Neural progenitor cell (in vitro differentiated cells): ENCODE measurements at regions not wholly inside any gene's neighbourhood (a gene's known extent, or its start where the extent isn't known, plus 50 kb on each side); places are given as distances from the start of the nearest gene placed in this dataset.

ENCODE experiments used
- DNase-seq: peaks from one replicate; pipeline ENCODE4 v3.0.0-alpha.2; 2016; ENCODE audit warnings: low spot score
- H2AFZ ChIP-seq: fragments of 200-600 bp; sonication (generic); replicated peaks from 2 replicates; pipeline ENCODE4 v1.6.1; 2016; ENCODE audit warnings: antibody characterized with exemption
- H3F3A ChIP-seq: fragments of 200-600 bp; sonication (generic); 2 replicates; pipeline ENCODE4 v1.6.1; 2016; ENCODE audit warnings: antibody characterized with exemption, low read depth
- H3K27ac ChIP-seq: fragments of 200-600 bp; sonication (generic); 2 replicates; pipeline ENCODE4 v1.5.1; 2016; ENCODE audit warnings: mild to moderate bottlenecking
- H3K27me3 ChIP-seq: fragments of 200-600 bp; sonication (generic); 2 replicates; pipeline ENCODE4 v1.6.1; 2016; ENCODE audit warnings: mild to moderate bottlenecking, moderate library complexity
- H3K36me3 ChIP-seq: fragments of 200-600 bp; sonication (generic); 2 replicates; pipeline ENCODE4 v1.5.1; 2016
- H3K4me1 ChIP-seq: fragments of 200-600 bp; sonication (generic); 2 replicates; pipeline ENCODE4 v1.6.1; 2016; ENCODE audit warnings: mixed run types
- H3K4me2 ChIP-seq: fragments of 200-600 bp; sonication (generic); 2 replicates; pipeline ENCODE4 v1.6.1; 2016
- H3K4me3 ChIP-seq: fragments of 200-600 bp; sonication (generic); 2 replicates; pipeline ENCODE4 v1.5.1; 2016
- H3K79me2 ChIP-seq: fragments of 200-600 bp; sonication (generic); 2 replicates; pipeline ENCODE4 v1.6.1; 2016; ENCODE audit warnings: low read depth
- H3K9ac ChIP-seq: fragments of 200-600 bp; sonication (generic); 2 replicates; pipeline ENCODE4 v1.6.1; 2016
- H3K9me3 ChIP-seq: fragments of 200-600 bp; sonication (generic); 2 replicates; pipeline ENCODE4 v1.5.1; 2016; ENCODE audit warnings: low read depth
- H4K20me1 ChIP-seq: fragments of 200-600 bp; sonication (generic); 2 replicates; pipeline ENCODE4 v1.6.1; 2016; ENCODE audit warnings: low read depth
- H3K27ac Mint-ChIP-seq: 3 replicates; pipeline ENCODE4 v1.8.0; 2021; ENCODE audit warnings: mixed read lengths
- H3K27me3 Mint-ChIP-seq: 2 replicates; pipeline ENCODE4 v1.8.0; 2022; ENCODE audit warnings: low read depth, mild to moderate bottlenecking, inconsistent platforms, moderate library complexity, mixed read lengths; ENCODE audit not compliant: insufficient read depth
- H3K36me3 Mint-ChIP-seq: 3 replicates; pipeline ENCODE4 v1.8.0; 2021; ENCODE audit warnings: mixed read lengths
- H3K4me1 Mint-ChIP-seq: 3 replicates; pipeline ENCODE4 v1.8.0; 2021; ENCODE audit warnings: mixed read lengths
- H3K4me3 Mint-ChIP-seq: 3 replicates; pipeline ENCODE4 v1.8.0; 2021; ENCODE audit warnings: mild to moderate bottlenecking, moderate library complexity, mixed read lengths
- H3K9me3 Mint-ChIP-seq: 3 replicates; pipeline ENCODE4 v1.8.0; 2020; ENCODE audit warnings: mixed read lengths
- CTCF ChIP-seq: fragments of 200-600 bp; sonication (generic); IDR thresholded peaks from 2 replicates; pipeline ENCODE4 v1.5.1; 2017; ENCODE audit warnings: antibody characterized with exemption, mild to moderate bottlenecking
- EZH2 ChIP-seq: fragments of 200-600 bp; sonication (generic); IDR thresholded peaks from 2 replicates; pipeline ENCODE4 v1.6.1; 2017; ENCODE audit warnings: antibody characterized with exemption, mild to moderate bottlenecking, moderate library complexity
- EZH2phosphoT487 ChIP-seq: fragments of 200-600 bp; sonication (generic); IDR thresholded peaks from 2 replicates; pipeline ENCODE4 v1.6.1; 2017; ENCODE audit warnings: antibody characterized with exemption

- Histone ChIP-seq H3K27me3 (no peaks in the 10 kb centered on the region), H3K4me2 (no peak overlapping the region), H3K9ac (no peak overlapping the region), H2AFZ (no peak overlapping the region), H3F3A (no peaks in the 10 kb centered on the region), H3K4me3 (no peak overlapping the region), H3K9me3 (no peaks in the 10 kb centered on the region), H3K27ac (no peak overlapping the region), H4K20me1 (no peaks in the 10 kb centered on the region), H3K79me2 (no peaks in the 10 kb centered on the region), H3K36me3 (no peaks in the 10 kb centered on the region), H3K4me1 (peaks cover 18% of the 10 kb centered on the region)
- Mint-ChIP-seq H3K27me3 (no peaks in the 10 kb centered on the region), H3K4me1 (peaks cover 10% of the 10 kb centered on the region), H3K36me3 (no peaks in the 10 kb centered on the region), H3K4me3 (no peak overlapping the region), H3K27ac (no peak overlapping the region), H3K9me3 (peaks cover 8% of the 10 kb centered on the region)
- TF ChIP-seq EZH2 (no peak), CTCF (no peak)
- DNase-seq = no peak
Measured at GRCh38 chr5:129395247-129395646, 64.9 kb upstream of the ADAMTS19 start.

DNA sequence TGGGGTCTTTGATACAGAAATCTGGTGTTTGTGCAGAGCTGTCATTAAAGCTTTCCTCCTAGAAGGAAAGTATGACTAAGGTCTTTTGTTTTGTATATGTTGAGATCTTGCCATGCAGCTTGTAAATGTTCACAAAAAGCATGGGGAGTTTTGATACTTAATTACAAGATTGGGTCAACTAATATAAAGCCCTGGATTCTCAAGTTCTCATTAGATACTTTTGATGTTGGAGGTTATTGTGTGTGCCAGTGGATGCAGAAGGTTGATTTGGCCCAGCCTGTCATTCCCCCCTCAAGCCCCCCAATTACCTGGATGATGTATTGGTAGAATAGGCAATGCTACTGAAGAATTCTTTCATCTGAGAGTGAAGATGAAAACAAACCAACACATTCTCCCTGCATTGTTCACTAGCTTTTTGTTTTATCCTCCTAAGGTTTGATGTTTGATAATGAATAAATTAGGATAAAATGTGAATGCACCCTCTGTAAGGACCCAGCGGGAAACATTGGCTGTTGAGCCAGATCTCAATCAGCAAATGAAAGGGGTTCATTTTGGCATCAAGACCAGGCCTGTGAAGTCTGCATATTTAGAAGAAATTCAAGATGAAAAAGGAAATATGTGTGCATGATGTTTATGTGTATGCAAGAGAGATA is 61.9 kb upstream of the ADAMTS19 start:
- Histone ChIP-seq H2AFZ (no peak overlapping the region), H3K4me1 (peaks cover 18% of the 10 kb centered on the region), H3K79me2 (no peaks in the 10 kb centered on the region), H3K27ac (no peak overlapping the region), H4K20me1 (no peaks in the 10 kb centered on the region), H3K36me3 (no peaks in the 10 kb centered on the region), H3K4me3 (no peak overlapping the region), H3F3A (no peaks in the 10 kb centered on the region), H3K27me3 (no peaks in the 10 kb centered on the region), H3K9ac (no peak overlapping the region), H3K4me2 (no peak overlapping the region), H3K9me3 (no peaks in the 10 kb centered on the region)
- Mint-ChIP-seq H3K9me3 (peaks cover 8% of the 10 kb centered on the region), H3K27me3 (no peaks in the 10 kb centered on the region), H3K4me1 (peaks cover 10% of the 10 kb centered on the region), H3K36me3 (no peaks in the 10 kb centered on the region), H3K27ac (peak overlapping the region; percentile 58), H3K4me3 (no peak overlapping the region)
- no peak for DNase-seq
- no peak for TF ChIP-seq EZH2phosphoT487
- TF ChIP-seq CTCF = no peak
- TF ChIP-seq EZH2 = no peak

DNA sequence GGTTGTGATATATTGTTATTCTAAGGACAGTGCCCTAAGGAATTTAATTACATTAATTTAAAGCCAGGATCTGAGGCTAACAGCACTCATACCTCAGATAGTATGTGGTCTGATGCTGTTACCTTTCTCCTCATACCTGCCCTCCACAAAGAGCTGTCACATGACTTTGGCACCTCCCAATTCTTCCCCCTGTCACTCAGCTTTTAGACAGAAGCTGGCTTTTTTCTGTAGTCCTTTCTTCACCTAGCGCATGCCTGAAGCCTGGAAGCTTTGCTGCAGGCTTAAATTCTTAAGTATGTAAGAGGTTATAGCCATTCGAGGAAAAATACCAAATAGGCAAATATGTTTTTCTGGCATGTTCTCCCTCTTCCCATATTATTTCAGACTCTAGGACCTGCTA is 61.0 kb upstream of the ADAMTS19 start:
- no peak for DNase-seq
- Histone ChIP-seq H3K36me3 (no peaks in the 10 kb centered on the region), H3K9ac (no peak overlapping the region), H3K27me3 (no peaks in the 10 kb centered on the region), H3F3A (no peaks in the 10 kb centered on the region), H2AFZ (no peak overlapping the region), H3K4me2 (no peak overlapping the region), H3K4me1 (peaks cover 18% of the 10 kb centered on the region), H3K79me2 (no peaks in the 10 kb centered on the region), H3K4me3 (no peak overlapping the region), H3K9me3 (no peaks in the 10 kb centered on the region), H4K20me1 (no peaks in the 10 kb centered on the region), H3K27ac (no peak overlapping the region)
- no peak for TF ChIP-seq EZH2phosphoT487
- TF ChIP-seq EZH2 = no peak
- TF ChIP-seq CTCF = no peak
- Mint-ChIP-seq H3K9me3 (peaks cover 8% of the 10 kb centered on the region), H3K27ac (no peak overlapping the region), H3K4me1 (peaks cover 10% of the 10 kb centered on the region), H3K36me3 (no peaks in the 10 kb centered on the region), H3K27me3 (no peaks in the 10 kb centered on the region), H3K4me3 (no peak overlapping the region)
